IMR-90 (cell line): ENCODE measurements at regions not wholly inside any gene's neighbourhood (a gene's known extent, or its start where the extent isn't known, plus 50 kb on each side); places are given as distances from the start of the nearest gene placed in this dataset.
"Not testable (repeated sequence)": the region's sequence is repeated elsewhere in the genome, so short reads cannot be mapped to it uniquely, and the experiment has no call there.

Experiments
- ATAC-seq: fragments of 200-7000 bp; cut with Tn5 transposase; 2 replicates; pipeline ENCODE4 v1.9.1; 2020; ENCODE audit warnings: low read depth, mild to moderate bottlenecking, moderate library complexity
- BruUV-seq: library from RNA; stranded (reverse); fragments of 400-500 nt; replicated peaks from 2 replicates; lab custom pipeline; 2021; lab: Mats Ljungman, UMichigan
- CTCF ChIA-PET: fragments of 300-600 bp; formaldehyde crosslinking; extraction: SDS; loops from one replicate; lab custom pipeline; 2021; ENCODE audit warnings: antibody characterized with exemption; lab: Yijun Ruan, JAX
- POLR2A ChIA-PET: fragments of 300-600 bp; sonication (Branson Sonifier 250); formaldehyde crosslinking; loops from one replicate; lab custom pipeline; 2022; ENCODE audit warnings: antibody characterized with exemption; ENCODE audit not compliant: unreplicated experiment; lab: Charles Lee
- DNase-seq: peaks from one replicate; pipeline ENCODE4 v3.0.0; 2013
- H2AFZ ChIP-seq: replicated peaks from 2 replicates; pipeline ENCODE3; 2013; ENCODE audit warnings: low read length, mild to moderate bottlenecking; ENCODE audit not compliant: poor library complexity
- H2AK5ac ChIP-seq: 2 replicates; pipeline ENCODE4 v1.6.1; 2013; ENCODE audit warnings: low read depth, low read length, inconsistent platforms
- H2AK9ac ChIP-seq: replicated peaks from 2 replicates; pipeline ENCODE3; 2013; ENCODE audit warnings: mild to moderate bottlenecking, low read depth, low read length, moderate library complexity; ENCODE audit not compliant: poor library complexity
- H2BK120ac ChIP-seq: 2 replicates; pipeline ENCODE4 v1.6.1; 2013; ENCODE audit warnings: low read depth, low read length, inconsistent platforms
- H2BK15ac ChIP-seq: 3 replicates; pipeline ENCODE4 v1.6.1; 2013; ENCODE audit warnings: low read depth, low read length, inconsistent platforms
- H2BK20ac ChIP-seq: 2 replicates; pipeline ENCODE4 v1.6.1; 2013; ENCODE audit warnings: low read depth, mild to moderate bottlenecking, inconsistent platforms, low read length, moderate library complexity
- H2BK5ac ChIP-seq: 2 replicates; pipeline ENCODE4 v1.6.1; 2013; ENCODE audit warnings: mild to moderate bottlenecking, low read depth, low read length, inconsistent platforms; ENCODE audit not compliant: poor library complexity, severe bottlenecking
- H3K14ac ChIP-seq: replicated peaks from 2 replicates; pipeline ENCODE4 v1.6.1; 2013; ENCODE audit warnings: low read depth, low read length, inconsistent platforms
- H3K18ac ChIP-seq: 2 replicates; pipeline ENCODE4 v1.6.1; 2013; ENCODE audit warnings: low read depth, low read length, control low read depth
- H3K23ac ChIP-seq: 2 replicates; pipeline ENCODE4 v1.6.1; 2013; ENCODE audit warnings: low read depth, low read length, inconsistent platforms
- H3K27ac ChIP-seq: 2 replicates; pipeline ENCODE4 v1.5.1; 2013; ENCODE audit warnings: mild to moderate bottlenecking, control low read depth, low read length; ENCODE audit not compliant: insufficient read depth
- H3K27me3 ChIP-seq: 2 replicates; pipeline ENCODE4 v1.6.1; 2013; ENCODE audit warnings: low read length; ENCODE audit not compliant: control insufficient read depth, insufficient read depth
- H3K36me3 ChIP-seq: 2 replicates; pipeline ENCODE4 v1.6.1; 2013; ENCODE audit warnings: low read length, mixed read lengths; ENCODE audit not compliant: control insufficient read depth, insufficient read depth
- H3K4ac ChIP-seq: 2 replicates; pipeline ENCODE4 v1.6.1; 2013; ENCODE audit warnings: low read depth, low read length, inconsistent platforms
- H3K4me1 ChIP-seq: 2 replicates; pipeline ENCODE4 v1.6.1; 2013; ENCODE audit warnings: low read length, mixed read lengths; ENCODE audit not compliant: control insufficient read depth, insufficient read depth
- H3K4me2 ChIP-seq: 2 replicates; pipeline ENCODE4 v1.6.1; 2013; ENCODE audit warnings: low read depth, mild to moderate bottlenecking, control low read depth, low read length, moderate library complexity
- H3K4me3 ChIP-seq: 2 replicates; pipeline ENCODE4 v1.5.1; 2013; ENCODE audit warnings: low read depth, mild to moderate bottlenecking, control low read depth, low read length, moderate library complexity; ENCODE audit not compliant: insufficient read depth
- H3K56ac ChIP-seq: 2 replicates; pipeline ENCODE4 v1.6.1; 2013; ENCODE audit warnings: low read length, inconsistent platforms; ENCODE audit not compliant: insufficient read depth; ENCODE audit errors: extremely low read depth
- H3K79me1 ChIP-seq, 2 experiments: 2 replicates each; pipeline ENCODE4 v1.6.1; 2013; ENCODE audit warnings: low read length in 2 of 2, inconsistent platforms in 1 of 2, low read depth in 1 of 2
- H3K9ac ChIP-seq: 2 replicates; pipeline ENCODE4 v1.6.1; 2013; ENCODE audit warnings: low read depth, low read length, control low read depth
- H3K9me1 ChIP-seq: 2 replicates; pipeline ENCODE4 v1.6.1; 2013; ENCODE audit warnings: low read length, inconsistent platforms; ENCODE audit not compliant: insufficient read depth
- H3K9me3 ChIP-seq: 2 replicates; pipeline ENCODE4 v1.6.1; 2013; ENCODE audit warnings: low read length; ENCODE audit not compliant: control insufficient read depth, insufficient read depth
- H4K20me1 ChIP-seq: 2 replicates; pipeline ENCODE4 v1.6.1; 2013; ENCODE audit warnings: low read length, inconsistent platforms; ENCODE audit not compliant: insufficient read depth
- H4K5ac ChIP-seq: 2 replicates; pipeline ENCODE4 v1.6.1; 2013; ENCODE audit warnings: mild to moderate bottlenecking, low read depth, low read length, control low read depth
- H4K8ac ChIP-seq, 2 experiments: 2 replicates each; pipeline ENCODE4 v1.6.1; 2013; ENCODE audit warnings: low read depth in 2 of 2, low read length in 2 of 2, control low read depth in 1 of 2, inconsistent platforms in 1 of 2
- H4K91ac ChIP-seq: 2 replicates; pipeline ENCODE4 v1.6.1; 2013; ENCODE audit warnings: low read depth, low read length, inconsistent platforms; ENCODE audit not compliant: insufficient read depth
- WGBS, 2 experiments: methylation state at CpG; one replicate each; pipeline versions ENCODE4 v1.1.5 to v1.1.7; 2013; ENCODE audit warnings: missing lambda C conversion rate in 2 of 2; ENCODE audit not compliant: insufficient read length in 1 of 2; ENCODE audit errors: extremely low coverage in 2 of 2; 5-methylcytosine and 5-hydroxymethylcytosine counted together
- dilution Hi-C: fragments of 300-500 bp; cut with HindIII; formaldehyde crosslinking; loops from one replicate; pipeline ENCODE4 v1.14.3; 2018; ENCODE audit warnings: low sequenced_read_pairs; ENCODE audit not compliant: unreplicated experiment
- in situ Hi-C: fragments of 300-500 bp; cut with MboI; formaldehyde crosslinking; loops from 3 replicates; pipeline ENCODE4 v1.14.3; 2019; ENCODE audit warnings: low sequenced_read_pairs, inconsistent platforms, mixed read lengths
- intact Hi-C: fragments of 100-400 bp; cut with micrococcal nuclease; formaldehyde crosslinking; loops from 2 replicates; pipeline ENCODE4 v1.10.0; 2022

GRCh38 chr1:236335633-236336032 is 53.9 kb upstream of the ERO1B start:
- H2AK9ac ChIP-seq, POLR2A ChIA-PET, H3K14ac ChIP-seq, H3K18ac ChIP-seq, H2AFZ ChIP-seq, H3K9ac ChIP-seq, H3K9me1 ChIP-seq, H3K36me3 ChIP-seq, H2BK120ac ChIP-seq, H2BK5ac ChIP-seq, H2BK15ac ChIP-seq, ATAC-seq, H3K4me3 ChIP-seq, H3K23ac ChIP-seq, H3K4me2 ChIP-seq, H3K79me1 ChIP-seq, intact Hi-C loops, H3K9me3 ChIP-seq, H2AK5ac ChIP-seq, H3K27me3 ChIP-seq, H4K5ac ChIP-seq, in situ Hi-C loops, H3K4ac ChIP-seq, H3K4me1 ChIP-seq, H4K20me1 ChIP-seq, DNase-seq, H3K27ac ChIP-seq, H4K91ac ChIP-seq, H2BK20ac ChIP-seq, dilution Hi-C loops, BruUV-seq, CTCF ChIA-PET, H3K56ac ChIP-seq, H4K8ac ChIP-seq: not testable (repeated sequence)
- no CpG with 5 or more reads among the region's 6 CpGs for WGBS, 2 experiments
